Renal pelvis (tissue), 1 donor: ENCODE measurements at regions not wholly inside any gene's neighbourhood (a gene's known extent, or its start where the extent isn't known, plus 50 kb on each side); places are given as distances from the start of the nearest gene placed in this dataset.
A peak's percentile ranks its signal among the peaks of the same experiment; 100 is the strongest.
"Not testable (repeated sequence)": the region's sequence is repeated elsewhere in the genome, so short reads cannot be mapped to it uniquely, and the experiment has no call there.

Source experiments
- DNase-seq: peaks from one replicate; pipeline ENCODE4 v3.0.0-alpha.2; 2013

DNA sequence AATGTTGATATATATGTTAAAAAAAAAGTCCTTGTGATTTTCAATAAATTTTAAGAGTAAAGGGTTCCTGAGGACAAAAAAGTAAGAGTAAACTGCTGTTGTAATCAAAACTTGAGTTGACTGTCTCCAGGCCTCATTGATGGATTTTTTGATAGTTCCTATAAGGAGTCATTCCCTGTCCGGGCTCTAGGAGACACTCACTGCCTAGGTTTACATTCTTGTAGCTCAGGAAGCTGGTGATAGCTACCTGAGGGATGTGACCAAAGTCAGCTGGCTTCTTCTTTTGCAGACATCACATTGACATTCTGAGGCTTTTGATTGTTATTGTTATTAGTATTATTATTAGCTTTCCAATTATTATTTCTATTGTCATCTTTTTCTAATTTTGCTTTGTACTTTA is 116.5 kb upstream of the FBXL7 start:
- DNase-seq: peak; percentile 11

DNA sequence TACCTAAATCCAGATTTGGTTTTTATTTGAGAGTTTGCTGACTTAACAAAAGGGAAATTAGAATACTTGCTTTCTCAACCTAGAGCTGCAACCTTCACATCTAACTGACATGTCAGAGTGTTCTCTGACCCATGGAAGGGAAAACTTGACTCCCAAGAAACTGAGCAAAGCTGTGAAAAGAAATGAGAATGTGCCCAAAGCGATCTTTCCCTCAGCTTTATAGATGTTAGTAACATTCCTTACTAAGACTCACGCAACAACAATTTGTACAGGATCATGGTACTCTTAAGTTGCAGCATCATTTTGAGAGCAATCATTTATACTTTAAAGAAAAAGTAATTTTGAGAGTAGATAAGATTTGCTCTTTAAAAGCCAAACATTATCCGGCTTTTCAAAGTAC is 117.0 kb upstream of the FBXL7 start:
- DNase-seq: no peak

DNA sequence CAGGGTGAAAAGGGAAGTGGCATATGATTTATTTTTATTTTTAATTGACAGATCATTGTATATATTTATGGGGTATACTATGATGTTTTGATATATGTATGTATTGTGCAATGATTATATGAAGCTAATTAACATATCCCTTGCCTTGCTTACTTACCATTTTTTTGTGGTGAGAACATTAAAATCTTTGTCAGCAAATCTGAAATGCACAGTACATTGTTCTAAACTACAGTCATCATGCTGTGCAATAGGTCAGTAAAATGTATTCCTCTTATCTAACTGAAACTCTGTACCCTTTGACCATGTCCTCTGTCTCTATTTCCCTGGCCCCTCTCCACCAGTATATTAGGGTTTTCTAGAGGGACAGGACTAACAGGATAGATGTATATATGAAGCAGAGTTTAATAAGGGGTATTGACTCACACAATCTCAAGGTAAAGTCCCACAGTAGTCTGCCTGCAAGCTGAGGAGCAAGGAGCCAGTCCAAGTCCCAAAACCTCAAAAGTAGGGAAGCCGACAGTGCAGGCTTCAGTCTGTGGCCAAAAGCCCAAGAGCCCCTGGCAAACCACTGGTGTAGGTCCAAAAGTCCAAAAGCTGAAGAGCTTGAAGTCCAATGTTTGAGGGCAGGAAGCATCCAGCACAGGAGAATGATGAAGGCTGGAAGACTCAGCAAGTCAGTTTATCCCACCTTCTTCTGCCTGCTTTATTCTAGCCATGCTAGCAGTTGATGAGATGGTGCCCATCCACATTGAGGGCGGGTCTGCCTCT is 122.2 kb upstream of the FBXL7 start:
- no peak for DNase-seq

DNA sequence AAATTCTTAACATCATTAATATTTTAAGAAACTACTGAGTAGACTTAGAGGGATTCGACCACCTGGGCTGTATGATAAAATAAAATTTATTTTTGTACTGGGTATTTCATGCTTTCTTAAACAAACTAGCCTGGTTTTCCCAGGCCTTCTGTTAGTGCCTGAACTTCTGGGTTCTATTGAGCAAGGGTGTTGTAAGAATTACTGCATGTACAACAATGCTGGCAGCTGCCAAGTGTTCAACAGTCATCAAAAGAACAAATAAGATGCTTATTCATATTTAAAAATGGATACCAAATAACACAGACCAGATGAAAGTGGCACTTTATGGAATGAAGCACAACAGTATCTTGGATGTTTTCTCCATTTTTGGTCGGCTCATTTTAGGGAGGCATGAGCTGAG is 123.2 kb upstream of the FBXL7 start:
- DNase-seq: no peak

DNA sequence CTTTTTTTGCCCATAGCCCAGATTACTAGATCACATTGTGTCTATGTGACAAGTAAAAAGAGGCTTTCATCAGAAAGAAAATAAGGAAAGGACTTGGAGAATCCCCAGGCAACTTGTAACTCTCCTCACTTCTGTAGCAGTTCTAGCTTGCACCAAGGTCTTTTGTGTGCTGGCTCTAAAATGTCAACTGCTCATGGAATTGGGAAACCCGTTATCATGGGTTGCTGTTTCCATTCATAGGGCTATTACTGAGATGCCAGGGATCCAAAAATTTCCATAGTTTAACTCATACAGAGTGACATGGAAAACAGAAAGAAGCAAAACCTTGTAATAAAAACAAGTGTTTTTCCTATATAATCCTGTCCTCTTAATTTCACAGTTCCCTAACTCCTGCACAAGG is 123.9 kb upstream of the FBXL7 start:
- DNase-seq: no peak

DNA sequence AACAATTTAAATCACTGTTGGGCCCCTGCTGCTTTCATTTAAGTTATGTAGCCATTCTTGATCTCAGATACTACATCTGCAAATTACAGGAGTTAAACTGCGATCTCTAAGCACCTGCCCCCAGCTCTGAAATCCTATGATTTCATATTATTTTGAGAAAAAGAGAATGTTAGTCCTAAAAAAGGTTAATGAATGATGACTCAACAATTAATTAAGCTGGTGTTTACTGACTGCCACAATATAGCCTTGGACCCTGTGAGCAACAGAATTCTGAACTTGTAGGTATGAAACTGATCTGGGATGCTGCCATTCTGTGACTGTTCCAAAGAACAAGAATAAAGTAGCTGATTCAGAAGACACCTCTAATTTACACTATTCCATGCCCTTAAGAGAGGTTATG is 124.4 kb upstream of the FBXL7 start:
- no peak for DNase-seq

DNA sequence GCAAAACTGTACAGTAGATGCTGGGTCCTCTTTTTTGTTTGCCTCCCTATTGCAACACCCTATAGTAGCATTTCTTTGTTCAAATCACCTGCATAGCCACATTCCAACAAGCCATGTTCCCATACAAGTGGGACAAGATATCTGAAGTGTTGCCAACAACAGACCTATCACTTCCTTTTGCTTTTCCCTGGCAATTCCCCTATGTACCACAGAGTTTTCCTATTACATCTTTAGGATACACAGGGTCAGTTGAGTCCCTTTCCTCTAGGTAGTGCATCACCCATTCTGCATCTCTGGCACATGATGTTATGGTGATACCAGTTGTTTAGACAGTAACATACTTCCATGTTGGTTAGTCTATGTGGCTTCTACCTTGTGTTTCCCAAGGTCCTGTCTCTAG is 125.1 kb upstream of the FBXL7 start:
- DNase-seq: no peak

DNA sequence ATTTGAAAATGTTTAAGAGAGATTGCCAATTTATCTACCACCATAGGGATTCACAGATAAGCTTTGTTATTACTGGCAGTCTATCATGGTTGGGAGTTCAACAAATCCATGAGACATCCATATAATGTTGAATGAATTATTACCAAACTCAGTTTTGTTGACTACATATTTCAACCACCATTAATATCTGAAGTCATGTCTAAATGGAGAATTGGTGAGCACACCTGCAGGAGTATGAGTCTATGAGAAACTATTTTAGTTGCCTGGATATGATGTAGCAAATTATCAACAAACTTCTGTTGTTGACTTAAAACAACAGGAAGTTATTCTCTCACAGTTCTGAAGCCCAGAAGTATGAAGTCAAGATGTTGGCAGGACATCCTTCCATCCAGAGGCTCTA is 126.8 kb upstream of the FBXL7 start:
- DNase-seq: no peak

DNA sequence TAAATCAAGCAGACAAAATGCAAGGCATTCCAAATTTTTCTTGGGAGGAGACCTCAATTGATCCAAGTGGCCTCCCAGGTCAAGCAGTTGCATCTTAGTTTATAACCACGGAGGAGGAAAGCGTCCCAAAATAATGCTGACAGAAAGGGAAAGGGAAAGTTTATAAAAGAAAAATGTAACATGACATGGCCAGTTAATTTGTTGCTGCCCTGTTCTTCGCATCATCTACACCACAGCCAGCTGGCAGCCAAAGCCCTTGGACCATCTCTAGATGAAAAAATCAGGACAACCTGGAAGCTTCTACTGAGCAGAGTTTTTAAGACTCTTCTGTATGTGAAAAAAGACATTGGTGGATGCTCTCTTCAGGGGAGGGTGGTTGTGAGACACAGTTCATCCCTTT is 128.8 kb upstream of the FBXL7 start:
- no peak for DNase-seq

DNA sequence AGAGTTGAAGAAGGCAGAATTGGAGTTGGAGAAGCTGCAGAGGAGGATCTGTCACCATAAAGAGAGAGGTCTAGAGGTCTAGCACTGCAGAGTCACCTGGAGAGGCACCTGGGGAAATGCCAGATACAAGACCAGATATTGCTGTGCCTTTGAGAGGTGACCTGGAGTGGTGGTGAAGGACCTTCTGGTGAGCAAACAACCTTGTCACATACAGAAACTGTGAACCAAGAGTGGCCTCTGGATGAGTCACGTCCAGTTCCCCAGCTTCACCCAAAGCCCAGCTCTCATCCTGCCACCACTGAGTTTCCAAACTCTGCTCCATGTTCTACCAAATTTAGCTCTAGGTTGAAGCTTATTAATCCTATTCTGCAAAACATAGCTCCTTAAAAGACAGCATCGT is 131.1 kb upstream of the FBXL7 start:
- no peak for DNase-seq

DNA sequence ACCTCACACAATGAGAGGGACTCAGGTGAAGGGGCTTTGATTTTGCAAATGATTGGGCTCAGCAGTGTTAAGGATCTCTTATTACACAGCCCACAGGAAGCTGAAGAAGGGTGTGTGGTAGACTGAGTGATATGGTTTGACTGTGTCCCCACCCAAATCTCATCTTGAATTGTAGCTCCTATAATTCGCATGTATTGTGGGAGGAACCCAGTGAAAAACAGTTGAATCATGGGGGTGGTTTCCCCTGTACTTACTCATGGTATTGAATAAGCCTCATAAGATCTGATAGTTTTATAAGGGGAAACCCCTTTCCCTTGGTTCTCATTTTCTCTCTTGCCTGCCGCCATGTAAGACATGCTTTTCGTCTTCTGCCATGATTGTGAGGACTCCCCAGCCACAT is 132.5 kb upstream of the FBXL7 start:
- DNase-seq: no peak

DNA sequence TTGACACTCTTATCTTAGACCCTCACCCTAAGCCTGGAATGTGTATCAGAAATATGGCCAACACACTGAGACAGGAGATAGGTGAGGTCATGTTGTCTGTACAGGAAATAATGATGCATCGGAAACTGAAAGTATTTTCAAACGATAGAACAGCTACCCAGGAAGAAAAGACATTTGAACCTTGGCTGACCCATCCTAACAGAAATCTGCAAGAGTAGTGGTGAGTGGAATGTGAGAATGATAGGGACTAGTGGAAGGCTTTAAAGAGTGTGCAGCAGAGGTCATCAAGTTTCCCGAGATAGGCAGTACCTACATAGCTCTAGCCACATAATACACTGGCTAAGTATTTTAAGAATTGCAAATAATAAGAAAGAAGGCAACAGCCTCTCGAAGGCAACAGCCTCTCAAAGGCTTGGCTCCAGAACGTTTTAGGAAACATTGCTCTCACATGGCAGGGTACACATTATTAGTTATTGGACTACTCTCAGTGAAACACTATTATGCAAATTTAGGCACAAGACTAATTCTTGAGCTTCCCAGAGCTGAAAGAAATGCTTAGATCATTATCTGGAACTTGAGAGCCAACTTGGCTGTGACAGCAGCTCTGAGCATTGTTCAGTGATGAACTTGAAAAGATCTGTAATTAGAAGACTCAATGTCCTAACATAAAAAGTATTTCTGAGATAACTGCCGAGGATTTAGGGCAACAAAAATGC is 133.1 kb upstream of the FBXL7 start:
- no peak for DNase-seq

DNA sequence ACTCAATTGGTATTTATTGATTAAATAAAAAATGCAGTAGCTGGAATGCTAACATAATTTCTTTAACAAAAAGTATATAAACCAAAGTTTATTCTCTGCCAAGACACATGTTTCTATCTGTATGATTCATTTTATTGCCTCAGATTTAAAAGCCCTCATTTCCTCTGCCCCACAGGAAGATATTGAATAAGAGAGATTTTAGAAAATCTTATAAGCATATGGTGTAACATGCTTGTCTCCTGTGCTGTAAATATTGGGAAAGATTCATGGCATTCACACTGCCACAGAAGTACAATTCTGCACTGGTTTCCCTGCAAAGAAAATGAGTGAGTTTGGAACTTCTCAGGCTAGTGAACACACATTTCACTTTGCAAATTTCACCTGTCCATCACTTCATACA is 134.9 kb upstream of the FBXL7 start:
- no peak for DNase-seq

DNA sequence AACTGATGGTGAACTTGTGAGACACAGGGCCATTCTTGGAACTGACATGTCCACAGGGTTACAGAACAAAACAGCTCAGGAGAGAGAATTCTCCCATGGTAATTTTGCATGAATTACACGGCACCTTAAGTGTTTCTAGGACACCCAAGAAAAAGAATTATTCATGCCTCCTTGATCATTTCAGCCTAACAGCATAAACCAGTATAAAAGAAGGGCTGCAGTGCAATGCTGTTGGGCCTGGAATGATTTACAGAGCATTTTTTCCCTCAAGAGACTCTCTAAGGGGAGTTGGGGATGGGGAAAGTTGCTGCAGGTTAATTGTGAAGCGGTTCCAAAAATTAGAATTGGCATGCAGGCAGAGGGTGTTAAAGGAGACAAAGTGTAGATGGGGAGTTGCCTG is 136.4 kb upstream of the FBXL7 start:
- DNase-seq: no peak

DNA sequence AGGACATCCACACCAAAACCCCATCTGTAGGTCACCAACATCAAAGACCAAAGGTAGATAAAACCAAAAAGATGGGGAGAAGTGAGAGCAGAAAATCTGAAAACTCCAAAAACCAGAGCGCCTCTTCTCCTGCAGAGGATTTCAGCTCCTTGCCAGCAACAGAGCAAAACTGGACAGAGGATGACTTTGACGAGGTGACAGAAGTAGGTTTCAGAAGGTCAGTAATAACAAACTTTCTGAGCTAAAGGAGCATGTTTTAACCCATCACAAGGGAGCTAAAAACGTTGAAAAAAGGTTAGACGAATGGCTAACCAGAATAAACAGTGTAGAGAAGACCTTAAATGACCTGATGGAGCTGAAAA is 142.9 kb upstream of the FBXL7 start:
- not testable (repeated sequence) for DNase-seq

DNA sequence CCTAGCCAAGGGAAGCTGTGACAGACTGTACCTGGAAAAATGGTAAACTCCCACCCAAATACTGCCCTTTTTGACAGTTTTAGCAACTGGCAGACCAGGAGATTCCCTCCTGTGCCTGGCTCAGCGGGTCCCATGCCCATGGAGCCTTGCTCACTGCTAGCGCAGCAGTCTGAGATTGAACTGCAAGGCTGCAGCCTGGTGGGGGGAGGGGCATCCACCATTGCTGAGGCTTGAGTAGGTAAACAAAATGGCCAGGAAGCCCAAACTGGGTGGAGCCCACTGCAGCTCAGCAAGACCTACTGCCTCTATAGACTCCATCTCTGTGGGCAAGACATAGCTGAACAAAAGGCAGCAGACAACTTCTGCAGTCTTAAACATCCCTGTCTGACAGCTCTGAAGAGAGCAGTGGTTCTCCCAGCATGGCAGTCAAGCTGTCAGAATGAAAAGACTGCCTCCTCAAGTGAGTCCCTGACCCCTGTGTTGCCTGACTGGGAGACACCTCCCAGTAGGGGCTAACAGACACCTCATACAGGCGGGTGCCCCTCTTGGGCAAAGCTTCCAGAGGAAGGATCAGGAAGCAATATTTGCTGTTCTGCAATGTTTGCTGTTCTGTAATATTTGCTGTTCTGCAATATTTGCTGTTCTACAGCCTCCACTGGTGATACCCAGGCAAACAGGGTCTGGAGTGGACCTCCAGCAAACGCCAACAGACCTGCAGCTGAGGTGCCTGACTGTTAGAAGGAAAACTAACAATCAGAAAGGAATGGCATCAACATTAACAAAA is 143.5 kb upstream of the FBXL7 start:
- not testable (repeated sequence) for DNase-seq

DNA sequence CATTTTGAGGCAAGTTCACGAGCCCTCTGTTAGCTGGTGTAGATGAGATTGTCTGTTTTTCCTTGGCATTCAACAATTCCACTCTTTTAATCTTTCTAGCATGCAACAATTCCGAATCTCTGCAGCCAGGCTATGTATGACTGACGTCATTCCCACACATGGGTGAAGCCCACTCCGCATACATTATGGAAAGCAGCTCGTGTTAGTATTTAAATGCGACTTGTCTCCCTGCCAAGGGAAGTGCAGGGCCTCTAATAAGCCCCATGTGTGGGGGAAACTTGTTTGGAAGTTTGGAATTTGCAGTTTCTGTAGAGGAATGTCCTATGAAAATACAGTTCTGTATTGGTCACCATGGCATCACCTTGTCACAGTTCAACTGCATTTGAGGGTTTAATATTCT is 146.0 kb upstream of the FBXL7 start:
- DNase-seq: peak; percentile 40

DNA sequence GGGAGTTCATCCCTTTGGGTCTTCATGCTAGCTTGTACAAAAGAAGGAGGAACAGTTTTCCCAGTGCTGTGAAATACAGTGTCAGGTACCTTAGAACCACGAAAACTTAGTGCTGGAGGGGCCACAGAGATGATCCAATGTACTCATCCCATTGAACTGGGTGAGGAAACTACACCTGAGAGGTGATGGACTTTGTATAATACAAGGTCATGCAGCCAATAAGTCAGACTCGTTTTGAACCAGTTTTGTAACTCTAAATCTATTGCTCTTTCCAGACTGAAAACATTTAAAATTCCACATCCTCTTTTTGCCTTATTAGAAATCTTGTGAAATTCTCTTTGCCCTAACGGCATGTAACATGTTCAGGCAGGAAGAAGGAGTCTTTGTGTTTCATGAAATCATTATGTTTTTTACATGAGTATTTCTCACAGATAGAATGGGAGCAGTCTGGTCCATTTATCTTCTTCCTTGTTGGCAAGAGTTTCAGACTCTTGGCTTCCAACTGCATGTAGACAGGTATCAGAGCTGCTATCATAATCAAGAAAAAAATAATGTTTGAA is 146.8 kb upstream of the FBXL7 start:
- DNase-seq: no peak

DNA sequence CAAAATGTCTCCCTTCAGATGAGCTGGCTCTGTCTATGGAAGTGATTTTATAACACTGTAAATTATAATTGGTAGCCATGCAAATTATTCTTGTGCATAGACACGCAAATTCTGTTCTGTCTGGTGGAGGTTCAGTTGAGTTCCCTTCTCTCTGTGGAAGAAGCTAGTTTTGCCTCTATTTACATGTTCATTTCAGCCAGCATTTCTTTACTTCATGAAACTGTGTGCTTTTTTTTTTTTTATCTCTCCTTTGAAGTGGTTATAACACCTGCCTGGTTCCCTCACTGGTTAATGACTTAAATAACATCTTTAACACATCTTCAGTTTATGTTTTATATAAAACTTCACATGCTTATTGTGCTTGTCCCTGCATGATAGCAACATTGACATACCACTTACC is 149.4 kb upstream of the FBXL7 start:
- DNase-seq: no peak

DNA sequence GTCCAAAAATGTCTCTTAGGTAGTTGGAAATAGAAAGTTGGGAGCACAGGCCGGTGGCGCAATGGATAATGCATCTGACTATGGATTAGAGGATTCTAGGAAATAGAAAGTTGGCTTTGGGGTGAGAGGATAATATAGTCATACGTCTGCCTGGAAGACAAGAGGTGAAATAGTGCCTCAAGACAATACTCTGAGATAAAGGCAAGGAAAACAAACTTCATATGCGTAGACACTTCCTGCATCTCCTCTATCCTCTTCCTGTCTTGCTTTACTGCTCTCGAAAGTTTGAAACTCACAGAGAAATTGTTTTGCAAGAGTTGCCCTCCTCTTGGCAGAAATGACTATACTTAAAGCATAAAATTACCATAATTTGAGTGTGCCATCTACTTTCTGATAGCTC is 153.2 kb upstream of the FBXL7 start:
- DNase-seq: no peak

DNA sequence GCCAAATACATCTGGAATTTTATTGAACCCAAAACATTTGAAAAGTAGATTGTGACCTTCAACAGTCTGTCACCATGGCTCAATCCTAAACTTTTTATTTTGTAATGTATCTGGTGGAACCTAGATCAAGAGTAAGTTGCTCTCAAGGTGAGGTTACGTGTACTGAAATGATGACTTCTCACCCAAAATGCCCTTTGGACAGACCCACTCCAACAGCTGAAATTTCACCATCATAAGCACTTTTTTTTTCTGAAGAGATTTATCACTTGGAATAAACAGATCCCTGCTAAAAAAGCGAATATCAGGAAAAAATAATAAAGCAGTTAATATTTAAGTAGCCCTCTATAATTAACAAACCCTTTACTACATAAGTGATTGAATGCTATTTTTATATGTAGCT is 155.0 kb upstream of the FBXL7 start:
- DNase-seq: no peak

DNA sequence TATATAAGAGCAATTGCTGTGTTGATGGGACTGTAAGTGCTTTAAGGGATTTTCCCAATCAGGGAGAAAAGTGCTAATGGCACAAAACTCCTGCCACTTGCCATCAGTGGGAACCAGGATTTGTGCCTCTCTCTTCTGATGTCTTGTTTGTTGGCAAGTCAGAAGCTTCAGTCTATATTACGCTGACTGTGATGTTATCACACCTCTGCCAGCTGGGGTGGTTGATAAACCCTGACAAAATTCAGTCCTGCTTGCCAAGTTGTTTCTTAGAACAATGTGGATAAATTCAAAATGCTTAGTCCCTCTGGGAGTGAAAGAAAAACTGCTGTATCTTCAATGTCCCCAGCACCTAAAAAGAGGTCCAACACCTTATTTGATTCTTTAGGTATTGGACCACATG is 161.4 kb upstream of the FBXL7 start:
- DNase-seq: no peak
